GM12891 (cell line): ENCODE measurements at regions not wholly inside any gene's neighbourhood (a gene's known extent, or its start where the extent isn't known, plus 50 kb on each side); places are given as distances from the start of the nearest gene placed in this dataset.

Experiments used
- PAX5 ChIP-seq: IDR thresholded peaks from 2 replicates; pipeline ENCODE4 v1.6.1; 2011; ENCODE audit warnings: low read length, moderate library complexity, mild to moderate bottlenecking; ENCODE audit not compliant: insufficient read depth, severe bottlenecking
- POLR2A ChIP-seq: IDR thresholded peaks from 2 replicates; pipeline ENCODE4 v1.6.1; 2011; ENCODE audit warnings: low read depth, low read length, control low read depth
- POLR2AphosphoS5 ChIP-seq: IDR thresholded peaks from 2 replicates; pipeline ENCODE4 v1.6.1; 2011; ENCODE audit warnings: low read depth, low read length, control low read depth
- POU2F2 ChIP-seq: IDR thresholded peaks from 2 replicates; pipeline ENCODE4 v1.6.1; 2011; ENCODE audit warnings: low read depth, mild to moderate bottlenecking, control low read depth, low read length, moderate library complexity
- SPI1 ChIP-seq: IDR thresholded peaks from 2 replicates; pipeline ENCODE4 v1.6.1; 2011; ENCODE audit warnings: low read depth, low read length, control low read depth
- TAF1 ChIP-seq: IDR thresholded peaks from 2 replicates; pipeline ENCODE4 v1.6.1; 2011; ENCODE audit warnings: low read depth, low read length, control low read depth

- TF ChIP-seq POLR2A: no peak
- TF ChIP-seq POLR2AphosphoS5: no peak
- TF ChIP-seq TAF1: no peak
- TF ChIP-seq SPI1: peak; percentile 60
- no peak for TF ChIP-seq PAX5
- TF ChIP-seq POU2F2: no peak
Observed at GRCh38 chr22:22772396-22772795, 115.2 kb upstream of the IGLL5 start.
